A549 (cell line): ENCODE measurements at regions not wholly inside any gene's neighbourhood (a gene's known extent, or its start where the extent isn't known, plus 50 kb on each side); places are given as distances from the start of the nearest gene placed in this dataset.

Experiments used
- EHF ChIP-seq: fragments of 250-450 bp; sonication (Bioruptor Pico); IDR thresholded peaks from 2 replicates; pipeline ENCODE4 v1.5.0; 2020; ENCODE audit warnings: mild to moderate bottlenecking
- NFE2L2 ChIP-seq: fragments of 150-350 bp; conservative IDR thresholded peaks from 2 replicates; pipeline ENCODE4 v1.6.1; 2014; ENCODE audit warnings: low read length
- POLR2AphosphoS2 ChIP-seq: conservative IDR thresholded peaks from 2 replicates; pipeline ENCODE4 v1.6.1; 2012; ENCODE audit warnings: low read length, improper control_type of control experiment, inconsistent platforms
- TF ChIP-seq, protein P1 (sequence below): fragments of >200 bp; sonication (Bioruptor Twin); formaldehyde crosslinking; IDR thresholded peaks from 3 replicates; pipeline ENCODE4 v1.5.1; 2016

DNA sequence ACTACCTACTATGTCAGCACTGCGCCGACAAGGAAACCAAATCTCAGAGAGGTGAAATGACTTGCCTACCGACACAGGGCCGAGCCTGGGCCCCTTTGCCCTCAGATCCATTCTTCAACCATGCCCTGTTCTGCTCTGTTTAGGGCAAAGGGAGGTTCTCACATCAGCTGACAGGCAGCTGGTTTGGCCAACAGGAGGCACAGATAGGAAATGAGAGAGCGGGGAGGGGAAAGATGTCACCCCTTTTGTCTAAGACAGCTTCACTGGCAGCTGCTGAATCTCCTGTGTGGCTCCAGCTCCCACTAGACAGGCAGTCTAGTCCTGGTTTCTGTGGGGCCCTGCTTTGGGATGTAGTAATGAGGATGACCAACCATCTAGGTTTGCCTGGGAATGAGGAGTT, 158.7 kb downstream of the TMEM200A start:
- TF ChIP-seq EHF (CRISPR knock-in tag) (no peak), NFE2L2 (no peak), POLR2AphosphoS2 (no peak)
- TF ChIP-seq, protein P1, sequence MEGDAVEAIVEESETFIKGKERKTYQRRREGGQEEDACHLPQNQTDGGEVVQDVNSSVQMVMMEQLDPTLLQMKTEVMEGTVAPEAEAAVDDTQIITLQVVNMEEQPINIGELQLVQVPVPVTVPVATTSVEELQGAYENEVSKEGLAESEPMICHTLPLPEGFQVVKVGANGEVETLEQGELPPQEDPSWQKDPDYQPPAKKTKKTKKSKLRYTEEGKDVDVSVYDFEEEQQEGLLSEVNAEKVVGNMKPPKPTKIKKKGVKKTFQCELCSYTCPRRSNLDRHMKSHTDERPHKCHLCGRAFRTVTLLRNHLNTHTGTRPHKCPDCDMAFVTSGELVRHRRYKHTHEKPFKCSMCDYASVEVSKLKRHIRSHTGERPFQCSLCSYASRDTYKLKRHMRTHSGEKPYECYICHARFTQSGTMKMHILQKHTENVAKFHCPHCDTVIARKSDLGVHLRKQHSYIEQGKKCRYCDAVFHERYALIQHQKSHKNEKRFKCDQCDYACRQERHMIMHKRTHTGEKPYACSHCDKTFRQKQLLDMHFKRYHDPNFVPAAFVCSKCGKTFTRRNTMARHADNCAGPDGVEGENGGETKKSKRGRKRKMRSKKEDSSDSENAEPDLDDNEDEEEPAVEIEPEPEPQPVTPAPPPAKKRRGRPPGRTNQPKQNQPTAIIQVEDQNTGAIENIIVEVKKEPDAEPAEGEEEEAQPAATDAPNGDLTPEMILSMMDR: no peak
